ENCODE measurements at regions not wholly inside any gene's neighbourhood (a gene's known extent, or its start where the extent isn't known, plus 50 kb on each side); places are given as distances from the start of the nearest gene placed in this dataset.

DNA sequence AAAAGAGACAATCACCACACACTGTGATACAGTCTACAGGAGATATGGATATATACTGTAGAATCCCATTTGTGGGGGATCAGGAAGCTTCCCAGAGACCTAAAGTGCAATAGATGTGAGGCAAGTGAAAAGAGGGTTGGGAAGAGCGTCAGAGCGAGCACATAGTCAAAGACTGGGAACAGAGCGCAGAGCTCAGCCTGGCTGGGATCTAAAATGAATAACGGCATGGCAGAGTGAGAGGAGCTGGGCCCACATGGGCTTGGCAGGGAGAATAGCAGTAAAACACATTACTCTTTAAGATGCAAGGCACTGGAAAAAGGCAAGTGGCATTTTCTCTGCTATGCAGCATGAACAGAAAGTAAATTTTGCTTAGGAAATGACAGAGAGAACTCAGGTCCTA is 52.4 kb upstream of the BCL11A start:
- no peak for TF ChIP-seq GATA3 (IDR thresholded peaks at IDR 0.05; ENCODE audit: low read depth, low read length)
- TF ChIP-seq GATA2 (IDR thresholded peaks at IDR 0.05; ENCODE audit: low read depth, low read length), result no peak
